ENCODE measurements at regions not wholly inside any gene's neighbourhood (a gene's known extent, or its start where the extent isn't known, plus 50 kb on each side); places are given as distances from the start of the nearest gene placed in this dataset.

DNA sequence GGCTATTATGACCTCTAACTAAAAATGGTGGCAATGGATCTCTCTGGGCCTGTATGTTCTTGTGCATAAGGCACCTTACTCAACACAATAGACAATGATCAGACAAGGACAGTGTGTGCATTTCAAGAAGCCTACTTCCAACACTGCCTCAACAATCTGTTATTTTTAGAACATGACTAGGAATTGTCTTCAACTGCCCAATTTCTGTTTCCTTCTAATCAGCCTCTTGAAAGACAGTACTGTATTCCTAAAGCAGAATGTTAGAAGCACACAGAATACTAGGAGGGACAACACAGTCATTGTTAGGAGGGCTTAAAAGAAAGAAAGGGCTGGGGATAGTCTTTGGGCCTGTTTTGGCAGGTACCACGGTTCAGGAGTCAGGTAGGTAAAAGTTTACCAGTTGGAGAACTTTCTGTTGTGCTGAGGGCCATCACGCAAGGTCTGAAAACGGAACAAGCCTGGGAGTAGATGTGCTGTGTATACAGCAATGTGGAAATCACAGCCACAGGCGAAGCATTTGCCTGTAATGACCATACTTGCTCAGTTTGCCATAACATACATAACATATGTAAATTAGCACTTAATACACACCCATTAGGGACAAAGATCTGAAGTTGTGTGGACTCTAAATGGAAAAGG lies 100.8 kb upstream of the ATXN3L start:
- no peak overlapping the region for H3K4me3 ChIP-seq (replicated peaks in 1 of 4; ENCODE audit: control extremely low read depth in 1 of 4, insufficient read depth in 1 of 4, low read depth in 3 of 4, low read length in 4 of 4)
- no peaks in the 10 kb centered on the region for H4K20me1 ChIP-seq (ENCODE audit: control insufficient read depth, extremely low read depth, insufficient read depth, low read length)
- no peak overlapping the region for H2AFZ ChIP-seq (ENCODE audit: low read length)
- DNase-seq (ENCODE audit: low read depth in 2 of 2), result no peak
- no peaks in the 10 kb centered on the region for H3K27me3 ChIP-seq (ENCODE audit: control insufficient read depth, insufficient read depth, low read length)
- H3K27ac ChIP-seq (ENCODE audit: insufficient read depth, low read length), result no peak overlapping the region
- H3K4me1 ChIP-seq (ENCODE audit: control insufficient read depth, extremely low read depth, insufficient read depth, low read length), result no peaks in the 10 kb centered on the region
- no peaks in the 10 kb centered on the region for H3K79me2 ChIP-seq (ENCODE audit: control insufficient read depth, insufficient read depth, low read length)
- TF ChIP-seq EZH2 (IDR thresholded peaks at IDR 0.05; ENCODE audit: low read length, missing control alignments) (no peak), CTCF (conservative IDR thresholded peaks at IDR 0.05 in 1 of 2, IDR thresholded peaks at IDR 0.05 in 1 of 2; ENCODE audit: low read depth in 1 of 2, low read length in 2 of 2) (no peak)
- H3K36me3 ChIP-seq (ENCODE audit: control insufficient read depth, insufficient read depth, low read length), result no peaks in the 10 kb centered on the region
- H3K9ac ChIP-seq (ENCODE audit: insufficient read depth, low read length), result no peak overlapping the region
- H3K4me2 ChIP-seq (ENCODE audit: extremely low read depth, insufficient read depth, low read length), result no peak overlapping the region
- no peaks in the 10 kb centered on the region for H3K9me3 ChIP-seq (ENCODE audit: control insufficient read depth, insufficient read depth, low read depth, low read length)

- H4K20me1 ChIP-seq (ENCODE audit: control insufficient read depth, extremely low read depth, insufficient read depth, low read length), result no peaks in the 10 kb centered on the region
- H3K79me2 ChIP-seq (ENCODE audit: control insufficient read depth, insufficient read depth, low read length), result no peaks in the 10 kb centered on the region
- H2AFZ ChIP-seq (ENCODE audit: low read length), result no peak overlapping the region
- TF ChIP-seq EZH2 (IDR thresholded peaks at IDR 0.05; ENCODE audit: low read length, missing control alignments), result no peak
- TF ChIP-seq CTCF (conservative IDR thresholded peaks at IDR 0.05 in 1 of 2, IDR thresholded peaks at IDR 0.05 in 1 of 2; ENCODE audit: low read depth in 1 of 2, low read length in 2 of 2), result no peak
- no peak overlapping the region for H3K4me2 ChIP-seq (ENCODE audit: extremely low read depth, insufficient read depth, low read length)
- H3K36me3 ChIP-seq (ENCODE audit: control insufficient read depth, insufficient read depth, low read length), result no peaks in the 10 kb centered on the region
- H3K27me3 ChIP-seq (ENCODE audit: control insufficient read depth, insufficient read depth, low read length), result no peaks in the 10 kb centered on the region
- H3K9ac ChIP-seq (ENCODE audit: insufficient read depth, low read length), result no peak overlapping the region
- no peak overlapping the region for H3K27ac ChIP-seq (ENCODE audit: insufficient read depth, low read length)
- no peak overlapping the region for H3K4me3 ChIP-seq (replicated peaks in 1 of 4; ENCODE audit: control extremely low read depth in 1 of 4, insufficient read depth in 1 of 4, low read depth in 3 of 4, low read length in 4 of 4)
- H3K9me3 ChIP-seq (ENCODE audit: control insufficient read depth, insufficient read depth, low read depth, low read length), result no peaks in the 10 kb centered on the region
- no peaks in the 10 kb centered on the region for H3K4me1 ChIP-seq (ENCODE audit: control insufficient read depth, extremely low read depth, insufficient read depth, low read length)
- DNase-seq (ENCODE audit: low read depth in 2 of 2), result no peak
These were observed 100.1 kb upstream of the ATXN3L start for GRCh38 chrX:13419918-13420317.

DNA sequence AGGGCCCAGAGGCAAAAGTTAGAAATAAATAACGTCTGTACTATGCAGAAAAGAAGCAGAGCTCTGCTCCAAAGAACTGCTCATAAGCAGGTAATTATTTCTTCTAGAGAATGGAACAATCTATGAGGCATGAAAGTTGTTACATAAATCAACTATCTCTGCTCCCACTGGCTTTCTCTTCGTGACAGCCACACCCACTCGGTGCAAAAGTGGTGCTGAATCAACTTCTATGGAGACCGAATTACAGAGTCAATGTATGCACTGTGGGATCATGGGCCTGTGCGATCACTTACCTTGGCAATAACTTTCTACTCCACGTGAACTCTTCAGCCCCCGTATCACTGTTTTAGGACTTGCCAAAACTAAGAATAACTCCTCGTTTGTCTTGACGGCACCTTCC lies 99.4 kb upstream of the ATXN3L start:
- no peak overlapping the region for H3K9ac ChIP-seq (ENCODE audit: insufficient read depth, low read length)
- H3K27ac ChIP-seq (ENCODE audit: insufficient read depth, low read length), result no peak overlapping the region
- no peaks in the 10 kb centered on the region for H3K79me2 ChIP-seq (ENCODE audit: control insufficient read depth, insufficient read depth, low read length)
- no peak overlapping the region for H3K4me3 ChIP-seq (replicated peaks in 1 of 4; ENCODE audit: control extremely low read depth in 1 of 4, insufficient read depth in 1 of 4, low read depth in 3 of 4, low read length in 4 of 4)
- no peaks in the 10 kb centered on the region for H4K20me1 ChIP-seq (ENCODE audit: control insufficient read depth, extremely low read depth, insufficient read depth, low read length)
- no peak overlapping the region for H3K4me2 ChIP-seq (ENCODE audit: extremely low read depth, insufficient read depth, low read length)
- no peaks in the 10 kb centered on the region for H3K36me3 ChIP-seq (ENCODE audit: control insufficient read depth, insufficient read depth, low read length)
- DNase-seq (ENCODE audit: low read depth in 2 of 2), result no peak
- no peak overlapping the region for H2AFZ ChIP-seq (ENCODE audit: low read length)
- no peak for TF ChIP-seq EZH2 (IDR thresholded peaks at IDR 0.05; ENCODE audit: low read length, missing control alignments)
- TF ChIP-seq CTCF (conservative IDR thresholded peaks at IDR 0.05 in 1 of 2, IDR thresholded peaks at IDR 0.05 in 1 of 2; ENCODE audit: low read depth in 1 of 2, low read length in 2 of 2), result no peak
- H3K9me3 ChIP-seq (ENCODE audit: control insufficient read depth, insufficient read depth, low read depth, low read length), result no peaks in the 10 kb centered on the region
- H3K4me1 ChIP-seq (ENCODE audit: control insufficient read depth, extremely low read depth, insufficient read depth, low read length), result no peaks in the 10 kb centered on the region
- H3K27me3 ChIP-seq (ENCODE audit: control insufficient read depth, insufficient read depth, low read length), result no peaks in the 10 kb centered on the region
